ENCODE measurements at regions not wholly inside any gene's neighbourhood (a gene's known extent, or its start where the extent isn't known, plus 50 kb on each side); places are given as distances from the start of the nearest gene placed in this dataset.

GRCh38 chr1:39146681-39147080, 57.8 kb upstream of the MACF1 start:
- intact Hi-C loops (cut with micrococcal nuclease; ENCODE audit: unreplicated experiment), result no loop called here
- Histone ChIP-seq H3K36me3 (ENCODE audit: insufficient read depth, low read length, poor library complexity, severe bottlenecking) (no peaks in the 10 kb centered on the region), H3K4me3 (ENCODE audit: low read depth, low read length, poor library complexity, severe bottlenecking) (no peak overlapping the region), H3K27me3 (replicated peaks; ENCODE audit: insufficient read depth, low read depth, low read length, poor library complexity) (no peaks in the 10 kb centered on the region), H3K9me3 (ENCODE audit: low read depth, low read length, poor library complexity, severe bottlenecking) (no peaks in the 10 kb centered on the region), H3K4me1 (ENCODE audit: insufficient read depth, low read length, poor library complexity, severe bottlenecking) (peaks cover 30% of the 10 kb centered on the region), H3K27ac (ENCODE audit: low read depth, low read length, poor library complexity, severe bottlenecking) (no peak overlapping the region)
- BruUV-seq (replicated peaks), result no TSS peak
- CTCF ChIA-PET, result no interaction called here
- no peak for TF ChIP-seq CTCF (conservative IDR thresholded peaks at IDR 0.05; ENCODE audit: low read depth, low read length)
- TF ChIP-seq EZH2 (IDR thresholded peaks at IDR 0.05; ENCODE audit: borderline replicate concordance, low read depth, low read length, poor library complexity, severe bottlenecking), result no peak
- POLR2A ChIA-PET (ENCODE audit: low non-redundant PET), result no interaction called here
- no peak for DNase-seq (ENCODE audit: low spot score)

GRCh38 chr1:39147099-39148025, 57.1 kb upstream of the MACF1 start:
- no peaks in the 10 kb centered on the region for H3K36me3 ChIP-seq (ENCODE audit: insufficient read depth, low read length, poor library complexity, severe bottlenecking)
- ChIA-PET POLR2A (ENCODE audit: low non-redundant PET) (no interaction called here), CTCF (no interaction called here)
- no peak overlapping the region for H3K4me3 ChIP-seq (ENCODE audit: low read depth, low read length, poor library complexity, severe bottlenecking)
- H3K27me3 ChIP-seq (replicated peaks; ENCODE audit: insufficient read depth, low read depth, low read length, poor library complexity), result no peaks in the 10 kb centered on the region
- H3K9me3 ChIP-seq (ENCODE audit: low read depth, low read length, poor library complexity, severe bottlenecking), result no peaks in the 10 kb centered on the region
- BruUV-seq (replicated peaks), result no TSS peak
- TF ChIP-seq EZH2 (IDR thresholded peaks at IDR 0.05; ENCODE audit: borderline replicate concordance, low read depth, low read length, poor library complexity, severe bottlenecking) (no peak), CTCF (conservative IDR thresholded peaks at IDR 0.05; ENCODE audit: low read depth, low read length) (no peak)
- H3K4me1 ChIP-seq (ENCODE audit: insufficient read depth, low read length, poor library complexity, severe bottlenecking), result peaks cover 36% of the 10 kb centered on the region
- DNase-seq (ENCODE audit: low spot score), result no peak
- H3K27ac ChIP-seq (ENCODE audit: low read depth, low read length, poor library complexity, severe bottlenecking), result no peak overlapping the region
- intact Hi-C loops (cut with micrococcal nuclease; ENCODE audit: unreplicated experiment), result no loop called here

GRCh38 chr1:39148942-39149341, 55.6 kb upstream of the MACF1 start:
- BruUV-seq (replicated peaks), result no TSS peak
- intact Hi-C loops (cut with micrococcal nuclease; ENCODE audit: unreplicated experiment), result no loop called here
- no peaks in the 10 kb centered on the region for H3K27me3 ChIP-seq (replicated peaks; ENCODE audit: insufficient read depth, low read depth, low read length, poor library complexity)
- H3K27ac ChIP-seq (ENCODE audit: low read depth, low read length, poor library complexity, severe bottlenecking), result no peak overlapping the region
- POLR2A ChIA-PET (ENCODE audit: low non-redundant PET), result no interaction called here
- no peak overlapping the region for H3K4me3 ChIP-seq (ENCODE audit: low read depth, low read length, poor library complexity, severe bottlenecking)
- no peaks in the 10 kb centered on the region for H3K9me3 ChIP-seq (ENCODE audit: low read depth, low read length, poor library complexity, severe bottlenecking)
- CTCF ChIA-PET, result no interaction called here
- no peaks in the 10 kb centered on the region for H3K36me3 ChIP-seq (ENCODE audit: insufficient read depth, low read length, poor library complexity, severe bottlenecking)
- H3K4me1 ChIP-seq (ENCODE audit: insufficient read depth, low read length, poor library complexity, severe bottlenecking), result peaks cover 38% of the 10 kb centered on the region
- TF ChIP-seq CTCF (conservative IDR thresholded peaks at IDR 0.05; ENCODE audit: low read depth, low read length), result no peak
- no peak for TF ChIP-seq EZH2 (IDR thresholded peaks at IDR 0.05; ENCODE audit: borderline replicate concordance, low read depth, low read length, poor library complexity, severe bottlenecking)
- DNase-seq (ENCODE audit: low spot score), result no peak
